T-helper 2 cell (primary cell): ENCODE measurements at regions not wholly inside any gene's neighbourhood (a gene's known extent, or its start where the extent isn't known, plus 50 kb on each side); places are given as distances from the start of the nearest gene placed in this dataset.

Experiments
- DNase-seq, 5 experiments: peaks; one replicate each; pipeline versions ENCODE4 v3.0.0 to v3.0.0-alpha.2; 2012 to 2022

DNA sequence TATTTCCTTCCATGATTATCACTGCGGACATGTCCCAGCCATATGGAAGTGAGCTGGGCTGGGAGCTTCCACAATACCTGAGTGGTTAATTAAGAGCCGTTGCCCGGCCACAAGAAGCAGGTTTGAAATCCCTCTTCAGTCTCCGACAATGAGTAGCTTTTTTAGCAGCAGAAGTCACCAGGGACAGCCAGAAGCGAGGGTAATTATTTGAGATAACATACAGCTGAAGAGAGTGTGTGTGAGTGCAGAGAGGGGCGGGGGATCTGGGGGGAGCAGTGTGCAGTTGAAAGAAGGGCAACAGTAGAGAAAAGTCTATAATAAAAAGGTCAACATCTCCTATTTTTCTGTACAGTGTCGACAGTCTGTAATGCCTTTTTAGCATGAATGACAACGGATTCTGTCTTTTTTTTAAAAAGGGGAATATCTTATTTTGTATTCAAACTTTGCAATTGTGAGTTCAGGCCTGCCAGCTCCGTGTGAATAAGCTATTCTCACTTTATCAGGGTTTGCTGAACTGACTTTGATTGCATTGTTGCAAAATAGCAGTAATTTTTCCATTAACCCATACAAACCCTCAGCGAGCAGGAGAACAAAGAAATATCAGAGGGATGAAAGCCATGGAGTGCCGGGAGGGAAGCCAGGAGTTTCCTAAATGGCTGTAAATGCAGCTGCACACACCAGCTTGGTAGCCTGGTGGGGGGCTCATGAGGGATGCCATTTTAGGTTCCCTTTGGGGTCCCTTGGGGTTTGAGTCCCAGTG is 220.3 kb upstream of the IRX3 start:
- no peak for DNase-seq

DNA sequence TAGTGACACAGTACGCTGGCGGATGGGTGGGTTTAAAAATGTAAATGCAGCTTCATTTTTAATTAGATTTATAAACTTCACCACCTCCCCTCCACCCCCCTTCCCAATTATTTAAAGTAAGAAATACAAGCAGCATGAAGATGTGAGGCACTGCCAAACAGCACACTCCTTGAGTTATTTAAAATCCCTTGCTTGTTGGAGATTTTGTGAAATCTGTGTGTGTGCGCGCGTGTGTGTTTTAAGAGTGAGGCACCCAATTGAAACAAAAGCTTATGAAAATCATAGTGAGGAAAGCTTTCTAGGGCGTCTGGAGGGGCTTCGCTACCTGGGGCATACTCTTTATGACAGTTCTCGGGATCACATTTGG is 219.6 kb upstream of the IRX3 start:
- no peak for DNase-seq

DNA sequence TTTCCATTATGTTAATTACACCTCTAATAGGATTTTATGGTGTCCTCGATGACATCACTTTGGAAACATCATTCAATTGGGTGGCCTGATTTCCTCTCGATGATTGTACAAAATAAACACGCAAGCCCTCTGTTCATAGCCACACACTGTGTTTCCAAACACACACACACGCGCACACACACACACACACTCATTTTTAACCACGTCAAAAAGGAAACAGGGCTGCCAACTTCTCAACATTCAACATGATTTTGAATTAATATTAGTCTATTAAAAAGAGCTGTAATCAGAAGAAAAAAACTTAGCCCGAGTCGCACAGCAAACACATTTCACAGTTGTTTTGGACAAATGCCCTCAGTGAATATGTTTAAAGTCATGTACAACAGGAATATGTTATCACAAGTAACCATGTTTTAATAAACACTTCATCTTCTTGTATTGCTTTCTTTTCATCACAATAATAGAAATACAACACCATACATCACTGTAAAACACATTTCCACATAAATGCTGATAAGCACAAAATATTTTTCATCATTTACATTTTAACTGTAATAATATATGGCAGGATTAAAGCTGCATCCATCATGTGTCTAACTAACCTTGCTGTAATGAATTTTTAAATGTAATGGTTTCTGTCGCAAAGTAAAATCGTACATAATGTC is 219.1 kb upstream of the IRX3 start:
- DNase-seq = no peak

DNA sequence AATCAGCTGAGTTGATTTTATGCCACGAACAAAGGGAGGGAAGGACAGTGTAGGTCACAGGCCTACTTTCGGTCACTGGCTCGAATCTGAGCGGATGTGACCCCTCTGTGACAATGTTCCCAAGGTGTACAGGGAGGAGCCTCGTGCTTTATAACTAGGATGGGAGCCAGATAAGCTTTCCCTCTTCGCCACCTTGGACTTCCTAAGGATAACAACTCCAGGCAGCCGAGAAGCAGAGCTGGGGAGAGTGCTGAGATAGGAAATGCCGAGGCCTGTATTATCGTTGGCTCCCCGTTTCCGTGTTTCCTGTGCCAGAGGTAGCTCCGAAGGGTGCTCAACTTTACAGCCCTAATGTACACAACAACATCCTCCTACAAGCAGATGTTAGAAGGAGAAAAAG is 217.8 kb upstream of the IRX3 start:
- DNase-seq = no peak

DNA sequence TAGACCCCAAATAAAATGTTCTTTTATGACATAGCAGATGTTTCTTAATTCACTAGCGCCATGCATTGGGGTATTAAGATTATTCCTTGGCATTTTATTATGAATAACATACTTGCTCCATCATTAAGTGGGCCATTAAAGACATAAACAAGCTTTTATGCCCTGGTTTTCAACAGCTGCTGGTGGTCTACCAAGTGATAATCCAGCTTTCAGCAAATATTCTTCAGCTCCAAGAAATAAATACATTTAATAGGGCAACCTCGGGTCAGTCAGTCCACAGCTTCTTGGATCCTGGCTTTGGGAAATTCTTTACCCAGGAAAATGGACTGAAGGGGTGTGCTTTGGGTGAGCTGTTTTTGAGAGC is 217.3 kb upstream of the IRX3 start:
- DNase-seq = no peak

DNA sequence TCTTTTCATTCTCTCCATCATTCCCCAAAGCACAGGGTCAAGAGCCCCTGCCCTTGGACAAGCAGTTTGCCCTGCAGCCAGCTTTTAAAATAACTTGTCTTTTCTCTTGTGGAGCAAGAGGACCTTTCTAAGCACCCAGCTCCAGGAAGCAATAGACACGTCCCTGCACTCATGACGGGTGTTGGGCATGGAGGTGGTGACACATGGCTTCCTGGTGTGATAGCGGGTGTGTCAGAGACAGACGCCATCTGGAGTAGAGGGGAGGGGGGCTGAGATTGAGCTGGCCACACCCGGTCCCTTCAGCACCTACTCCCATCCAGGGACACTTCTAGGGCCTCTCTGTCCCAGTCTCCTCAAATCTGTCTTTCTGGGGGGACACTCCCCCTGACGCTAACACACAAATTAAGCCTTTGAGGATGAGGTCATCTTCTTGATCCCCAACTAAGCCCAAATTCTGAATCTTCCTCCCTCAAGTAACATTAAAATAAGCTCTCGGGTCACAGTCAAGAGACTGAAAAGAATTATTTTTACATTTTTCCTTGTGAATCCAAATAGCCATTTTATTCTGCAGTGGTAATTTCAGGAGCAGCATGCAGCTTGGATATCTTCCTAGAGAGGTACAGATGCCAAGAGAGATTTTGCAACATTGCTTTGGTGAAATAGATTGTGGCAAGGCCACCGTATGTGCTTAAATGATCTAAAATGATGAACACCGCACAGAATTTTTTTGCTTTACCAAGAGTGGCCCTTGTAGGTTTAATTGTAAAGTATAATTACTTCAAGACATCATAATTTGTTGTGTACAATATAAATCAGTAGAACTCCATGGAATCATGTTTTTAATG is 216.6 kb upstream of the IRX3 start:
- no peak for DNase-seq

DNA sequence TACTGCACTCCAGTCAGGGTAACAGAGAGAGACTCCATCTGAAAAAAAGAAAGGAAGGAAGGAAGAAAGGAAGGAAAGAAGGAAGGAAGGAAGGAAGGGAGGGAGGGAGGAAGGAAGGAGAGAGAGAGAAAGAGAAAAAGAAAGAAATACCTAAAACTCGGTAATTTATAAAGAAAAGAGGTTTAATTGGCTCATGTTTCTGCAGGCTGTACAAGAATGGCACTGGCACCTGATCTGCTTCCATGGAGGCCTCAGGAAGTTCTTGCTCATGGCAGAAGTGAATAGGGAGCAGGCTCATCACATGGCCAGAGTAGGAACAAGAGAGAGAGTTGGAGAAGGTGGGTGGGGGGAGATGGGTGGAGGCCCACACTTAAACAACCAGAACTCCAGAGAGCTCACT is 215.2 kb upstream of the IRX3 start:
- no peak for DNase-seq

DNA sequence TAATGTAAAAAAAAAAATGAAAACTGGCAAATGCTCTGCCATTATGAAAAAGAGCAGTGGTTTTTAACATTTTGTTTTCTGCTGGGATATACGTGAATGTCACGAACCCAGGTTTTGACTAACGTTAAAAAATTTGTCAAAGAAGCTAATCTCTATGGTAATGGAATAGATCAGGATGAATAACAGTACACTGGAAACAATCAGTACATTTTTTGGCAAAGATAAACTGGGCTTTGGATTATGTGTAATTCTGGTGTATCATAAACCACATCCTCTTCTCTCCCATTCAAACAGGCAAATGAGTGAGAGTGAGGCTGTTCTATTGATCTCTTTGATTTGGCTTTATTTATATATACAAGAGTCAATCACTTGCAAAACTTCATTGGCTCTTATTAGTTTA is 207.0 kb upstream of the IRX3 start:
- DNase-seq = no peak

DNA sequence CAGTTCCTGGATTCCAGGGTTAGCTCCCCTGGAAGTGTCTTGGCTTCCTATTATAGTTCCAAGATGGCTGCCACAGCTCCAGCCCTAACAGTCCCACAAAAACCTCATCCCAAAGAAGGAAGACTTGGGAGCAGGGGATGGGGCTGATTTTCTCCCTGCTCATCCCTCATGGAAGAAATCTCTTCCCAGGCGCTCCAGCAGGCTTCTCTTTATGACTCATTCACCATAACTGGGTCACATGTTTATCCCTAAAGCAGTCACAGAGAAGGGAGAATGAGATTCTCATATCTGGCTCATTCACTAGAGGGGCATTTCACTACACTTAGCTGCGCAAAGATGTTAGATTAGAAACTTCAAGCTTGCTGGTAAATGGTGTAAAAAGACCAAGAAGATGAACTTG is 206.5 kb upstream of the IRX3 start:
- no peak for DNase-seq

DNA sequence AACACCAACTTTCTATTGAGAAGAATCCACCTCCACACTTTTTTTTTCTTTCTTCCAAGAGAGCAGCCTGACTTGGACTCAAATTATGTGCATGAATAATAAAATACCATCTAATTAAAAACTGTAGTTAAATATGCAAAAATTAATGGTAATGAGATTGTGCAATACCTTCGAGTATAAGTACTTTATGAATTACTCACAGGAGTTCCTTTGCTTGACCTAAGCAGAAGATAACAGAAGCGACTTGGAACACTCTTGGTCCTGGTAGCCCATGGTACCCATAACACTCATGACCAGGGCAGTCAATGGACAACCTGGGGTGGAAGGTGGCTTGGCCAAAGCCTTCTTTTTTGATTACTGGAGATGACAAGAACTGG is 203.5 kb upstream of the IRX3 start:
- DNase-seq = no peak

DNA sequence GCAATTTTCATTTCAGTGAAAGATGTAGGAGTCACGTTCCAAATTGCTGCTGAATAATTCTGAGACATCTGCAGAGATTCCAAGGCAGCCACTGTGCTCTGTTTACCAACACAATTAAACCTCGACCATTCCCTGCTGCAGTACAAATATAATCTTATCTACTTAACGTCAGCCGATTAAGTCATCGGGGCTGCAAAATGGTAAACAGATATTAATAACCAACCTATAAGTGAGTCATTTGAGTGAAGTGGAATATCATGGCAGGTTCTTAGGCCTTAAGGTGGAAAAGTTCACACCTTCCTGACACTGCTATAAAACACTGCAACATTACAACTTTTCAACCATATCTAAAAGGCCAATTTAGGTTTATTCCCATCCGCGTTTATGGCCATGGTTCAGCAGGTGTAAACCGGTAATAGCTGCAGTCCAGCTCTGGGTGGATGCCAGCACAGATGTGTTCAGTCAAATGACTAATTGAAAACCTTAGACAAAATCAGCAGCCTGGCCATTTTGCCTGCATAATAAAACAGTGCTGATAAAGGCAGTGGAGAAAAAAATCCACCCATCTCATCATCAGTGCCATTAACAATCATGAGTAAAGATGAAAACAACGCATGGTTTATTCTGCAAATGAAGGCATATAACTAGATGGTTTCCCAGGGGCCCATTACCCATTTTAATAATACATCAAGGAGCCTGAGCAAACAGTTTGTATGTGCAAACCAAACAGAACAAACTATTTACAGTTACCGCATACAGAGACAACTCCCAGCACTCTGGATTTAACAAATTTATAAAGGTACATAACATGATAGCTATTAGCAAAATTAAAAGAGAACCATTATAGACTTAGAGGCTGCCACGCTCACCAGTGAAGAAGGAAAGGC is 202.9 kb upstream of the IRX3 start:
- no peak for DNase-seq

DNA sequence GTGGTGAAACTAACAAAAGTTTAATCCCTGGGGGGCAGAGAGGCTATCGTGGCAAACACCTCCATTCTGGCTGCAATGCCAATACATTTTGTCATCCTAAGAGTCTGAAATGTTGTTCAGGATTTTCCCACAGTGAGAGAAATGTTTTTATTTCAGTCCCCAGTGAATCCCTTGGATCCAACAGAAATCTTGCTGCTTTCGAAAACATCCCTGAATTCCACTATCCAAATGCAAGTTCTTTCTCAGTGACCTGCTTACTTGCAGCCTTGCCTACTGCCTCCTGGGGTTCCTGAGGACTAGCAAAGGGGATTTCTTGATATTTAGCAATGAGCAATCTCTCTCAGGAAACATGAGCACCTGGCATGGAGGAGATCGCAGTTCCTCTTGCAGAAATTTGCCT is 202.1 kb upstream of the IRX3 start:
- no peak for DNase-seq

DNA sequence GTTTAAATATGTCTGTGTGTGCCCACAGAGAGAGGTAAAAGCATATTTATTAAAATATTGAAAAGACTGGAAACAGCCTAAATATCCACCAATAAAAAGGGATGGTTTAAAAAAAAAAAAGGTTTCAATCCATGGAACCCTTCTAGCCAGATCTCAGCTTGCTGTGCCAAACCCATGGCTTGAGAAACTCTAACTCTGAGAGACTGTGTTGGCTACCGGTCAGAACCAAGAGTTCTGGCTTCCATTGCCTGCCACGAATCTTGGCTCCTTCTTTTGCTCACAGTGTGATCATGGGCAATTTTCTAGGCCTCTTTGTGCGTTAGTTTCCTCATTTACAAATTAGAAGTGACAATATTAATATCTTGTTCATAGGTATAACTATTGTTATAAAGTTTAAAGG is 201.3 kb upstream of the IRX3 start:
- no peak for DNase-seq

DNA sequence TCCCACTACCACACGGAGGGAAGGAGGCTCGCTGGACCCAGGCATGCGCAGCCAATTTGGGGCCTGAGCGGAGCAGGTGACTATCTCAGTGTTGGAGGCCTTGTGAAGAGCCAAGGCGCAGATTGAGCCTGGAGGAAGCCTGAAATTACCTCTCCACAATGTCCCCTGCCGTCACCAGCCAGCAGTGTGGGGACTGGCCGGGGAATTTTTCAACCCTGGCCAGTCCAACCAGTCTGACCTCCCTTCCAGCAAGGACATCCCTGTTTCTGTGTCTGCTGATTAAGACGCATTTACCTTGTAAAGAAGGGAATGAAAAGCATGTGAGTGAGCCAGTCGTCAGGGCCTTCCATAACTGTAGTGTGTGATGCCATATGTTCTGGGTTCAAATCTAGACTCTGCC is 198.1 kb upstream of the IRX3 start:
- no peak for DNase-seq

DNA sequence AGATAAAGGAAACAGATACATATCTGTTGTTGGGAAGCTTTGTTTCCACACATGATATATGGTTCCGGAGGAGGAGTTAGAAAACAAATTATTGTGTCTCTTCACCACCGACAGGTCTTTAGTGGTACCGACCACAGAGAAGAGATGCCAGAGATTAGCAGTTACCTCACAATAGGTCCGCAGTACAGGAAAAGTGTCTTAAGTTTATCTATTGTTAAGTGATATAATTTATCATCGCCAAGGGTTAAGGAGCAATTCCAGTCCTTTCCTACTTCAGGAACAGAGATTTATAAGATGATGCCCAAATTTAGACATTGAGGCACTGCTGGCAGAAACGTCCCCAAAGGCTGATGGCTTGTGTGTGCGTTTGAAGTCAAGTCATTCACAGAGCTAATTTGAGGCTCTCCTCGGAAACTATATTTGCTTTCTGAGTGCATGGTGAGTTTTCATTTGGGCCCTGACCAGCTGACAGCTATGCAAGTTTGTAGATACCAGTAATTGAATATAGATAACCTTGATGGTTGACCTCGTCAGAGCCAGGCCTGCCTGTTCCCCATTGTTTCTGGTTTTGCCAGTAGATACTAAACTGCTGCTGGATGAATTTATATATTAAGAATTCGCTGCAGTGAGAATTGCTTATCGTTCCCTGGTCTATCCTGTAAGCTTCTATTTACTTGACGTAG is 196.4 kb upstream of the IRX3 start:
- DNase-seq = no peak

DNA sequence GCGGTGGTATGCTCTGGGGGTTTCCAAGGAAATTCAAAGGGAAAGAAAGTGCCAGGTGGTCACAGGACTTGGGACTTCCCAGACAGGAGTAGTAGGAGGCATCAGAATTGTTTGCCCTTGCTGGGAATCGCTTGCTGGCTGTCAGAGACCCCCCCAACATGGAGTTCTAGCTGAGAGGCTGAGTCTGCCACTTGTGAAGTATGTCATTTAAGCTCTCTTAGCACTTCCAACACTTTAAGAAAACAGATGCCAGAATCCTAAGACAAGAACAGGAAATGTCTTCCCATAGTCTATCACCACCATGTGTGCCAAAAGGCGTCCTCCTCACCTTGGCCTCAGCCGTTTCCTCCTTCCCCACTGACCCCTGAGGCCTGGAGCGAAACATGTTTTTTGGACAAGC is 193.8 kb upstream of the IRX3 start:
- no peak for DNase-seq

DNA sequence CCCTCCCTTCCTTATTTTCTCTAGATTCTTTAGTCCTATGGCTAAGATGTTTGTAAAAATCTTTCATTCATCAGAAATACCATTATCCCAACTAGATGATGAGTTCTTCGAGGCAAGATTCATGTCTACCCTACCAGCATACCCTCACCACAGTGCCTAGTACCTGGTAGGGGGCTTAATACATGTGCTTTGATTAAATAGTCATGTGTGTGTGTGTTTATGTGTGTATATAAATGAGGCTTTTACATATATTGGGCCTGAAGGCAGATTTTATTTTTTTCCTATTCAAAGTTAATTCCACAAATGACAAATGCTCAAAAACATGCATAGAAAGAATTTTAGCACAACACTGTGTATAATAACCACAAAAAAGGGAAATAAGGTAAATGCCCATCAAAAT is 193.0 kb upstream of the IRX3 start:
- no peak for DNase-seq

DNA sequence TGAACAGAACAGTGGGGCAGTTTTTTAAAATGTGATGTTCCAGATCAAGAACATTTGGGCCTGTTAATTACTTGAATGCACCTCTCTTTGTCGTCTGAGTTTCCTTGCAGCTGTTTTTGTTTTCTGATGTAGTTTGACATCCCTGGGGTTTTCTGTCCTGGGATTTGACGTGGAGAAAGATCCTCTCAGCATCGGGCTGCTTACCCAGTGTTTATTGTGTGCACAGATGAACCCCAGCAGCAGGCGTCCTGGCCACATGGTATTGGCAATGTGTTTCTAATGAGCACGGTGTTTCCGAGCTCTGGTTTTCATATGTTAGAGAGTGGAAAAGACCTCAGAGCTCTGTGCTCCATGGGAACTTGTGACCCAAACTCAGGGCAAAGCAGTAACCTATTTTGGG is 191.1 kb upstream of the IRX3 start:
- no peak for DNase-seq

DNA sequence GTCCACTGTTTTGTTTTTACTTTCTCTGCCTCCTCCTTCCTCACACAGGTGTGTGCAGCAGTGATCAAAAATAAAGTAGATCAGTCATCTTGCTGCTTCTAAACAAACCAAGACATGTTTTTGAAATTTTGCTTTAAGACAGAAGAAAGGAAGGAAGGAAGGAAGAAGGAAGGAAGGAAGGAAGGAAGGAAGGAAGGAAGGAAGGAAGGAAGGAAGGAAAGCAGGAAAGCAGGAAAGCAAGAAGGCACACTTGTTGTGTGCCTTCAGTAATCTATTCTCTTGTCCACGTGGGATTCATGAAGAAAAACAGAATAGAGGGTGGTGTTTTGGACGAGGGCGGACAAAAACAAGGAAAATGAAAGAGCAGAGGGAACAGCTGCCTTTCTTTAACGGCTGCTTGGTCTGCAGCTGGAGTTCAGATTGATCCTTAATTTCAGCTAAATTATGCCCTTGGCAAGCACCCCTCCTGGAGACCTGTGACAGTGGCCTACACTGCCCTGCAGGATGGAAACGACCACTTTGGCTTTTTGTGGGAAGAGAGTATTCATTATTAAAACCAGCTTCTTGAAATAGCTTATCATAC is 188.5 kb upstream of the IRX3 start:
- DNase-seq = no peak

DNA sequence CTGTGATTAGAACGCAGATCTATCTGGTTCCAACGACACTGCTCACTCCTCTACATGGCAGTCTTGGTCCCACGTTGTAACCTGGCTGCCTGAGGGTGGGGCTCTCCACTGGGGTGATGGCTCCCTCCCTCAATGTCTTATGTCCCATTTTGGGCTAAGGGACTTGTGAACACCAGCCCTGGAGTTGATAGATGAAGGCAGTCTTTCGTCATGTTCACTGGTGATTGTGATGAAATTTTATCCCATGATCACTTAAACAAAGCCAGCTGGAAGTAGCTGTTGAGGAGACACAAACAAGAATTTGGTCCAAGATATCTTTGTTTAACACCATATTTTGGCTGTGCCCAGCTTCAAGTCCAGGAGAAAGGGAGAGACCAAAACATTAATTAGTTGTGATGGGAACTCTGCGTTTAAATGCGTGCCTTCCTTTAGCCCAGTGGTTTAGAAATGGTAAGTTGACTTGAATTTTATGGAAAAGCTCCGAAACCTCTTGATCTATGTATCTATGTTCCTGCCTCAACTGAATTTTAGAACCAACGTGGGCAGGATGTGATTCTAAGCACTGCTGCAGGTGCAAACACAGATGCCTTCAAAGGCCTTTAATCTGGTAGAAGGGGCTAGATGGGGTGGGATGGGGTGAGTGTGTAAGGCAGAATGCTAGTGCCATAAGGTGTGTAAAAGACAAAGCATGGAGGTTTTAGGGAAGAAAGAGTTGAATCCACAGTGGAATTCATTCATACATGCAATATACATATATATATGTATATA is 186.8 kb upstream of the IRX3 start:
- no peak for DNase-seq

DNA sequence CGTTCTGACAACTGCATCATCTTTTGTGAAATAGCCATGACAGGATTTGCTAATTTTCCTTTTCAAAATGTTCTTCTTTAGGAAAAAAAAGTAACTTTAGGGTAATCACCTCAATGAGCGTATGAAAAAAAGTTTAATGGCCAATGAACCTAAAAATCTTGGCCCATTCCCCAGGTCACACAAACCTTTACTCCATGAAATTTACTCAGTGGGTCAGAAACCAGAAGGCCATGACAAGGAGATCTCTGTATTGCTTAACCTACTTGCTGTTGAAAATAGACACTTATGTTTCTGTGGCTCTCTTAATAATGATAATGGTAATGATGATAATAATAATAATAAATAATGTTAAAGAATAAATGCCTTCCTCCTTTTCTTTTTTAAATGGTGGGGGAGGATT is 180.8 kb upstream of the IRX3 start:
- no peak for DNase-seq
